Sigmoid colon (tissue), 6 donors: ENCODE measurements at regions not wholly inside any gene's neighbourhood (a gene's known extent, or its start where the extent isn't known, plus 50 kb on each side); places are given as distances from the start of the nearest gene placed in this dataset.

Experiments used
- DNase-seq: peaks from one replicate; pipeline ENCODE4 v3.0.0-alpha.2; 2019
- H3K27ac ChIP-seq, 4 donors: fragments of 200-600 bp; sonication (generic); one replicate each; pipeline ENCODE4 v1.5.1; 2016 to 2019; ENCODE audit warnings: mild to moderate bottlenecking in 1 of 4
- H3K27me3 ChIP-seq, 3 donors: fragments of 200-600 bp; sonication (generic); one replicate each; pipeline ENCODE4 v1.5.1; 2019; ENCODE audit warnings: mild to moderate bottlenecking in 1 of 3
- H3K36me3 ChIP-seq, 4 donors: fragments of 200-600 bp; sonication (generic); one replicate each; pipeline ENCODE4 v1.5.1; 2016 to 2019
- H3K4me1 ChIP-seq, 4 donors: fragments of 200-600 bp; sonication (generic); one replicate each; pipeline ENCODE4 v1.5.1; 2017 to 2019
- H3K4me3 ChIP-seq, 4 donors: fragments of 200-600 bp; sonication (generic); one replicate each; pipeline ENCODE4 v1.5.1; 2017 to 2019; ENCODE audit warnings: mild to moderate bottlenecking in 2 of 4, moderate library complexity in 1 of 4
- H3K9me3 ChIP-seq, 4 donors: fragments of 200-600 bp in 3 of 4; sonication (generic) in 3 of 4; one replicate each; pipeline versions ENCODE4 v1.5.1 to v1.6.1; 2013 to 2019
- EP300 ChIP-seq, 4 donors: sonication (generic); formaldehyde crosslinking; IDR thresholded peaks; one replicate each; pipeline ENCODE4 v1.6.1; 2017; ENCODE audit warnings: antibody characterized with exemption in 4 of 4
- POLR2A ChIP-seq, 2 donors: fragments of 450-650 bp; IDR thresholded peaks; one replicate each; pipeline ENCODE4 v1.6.1; 2016; ENCODE audit warnings: antibody characterized with exemption in 2 of 2, mild to moderate bottlenecking in 2 of 2, moderate library complexity in 2 of 2
- POLR2AphosphoS5 ChIP-seq, 4 donors: sonication (generic); formaldehyde crosslinking; IDR thresholded peaks; one replicate each; pipeline ENCODE4 v1.6.1; 2017; ENCODE audit warnings: antibody characterized with exemption in 4 of 4
- WGBS, 2 donors: extraction: QIAGEN DNeasy Blood & Tissue Kit; methylation state at CpG; one replicate each; pipeline ENCODE4 v1.1.7; 2013; 5-methylcytosine and 5-hydroxymethylcytosine counted together
- intact Hi-C: fragments of 100-400 bp; cut with DNase I; formaldehyde crosslinking; loops from one replicate; pipeline ENCODE4 v1.15.1; 2023
- TF ChIP-seq, protein P1 (sequence below), 4 experiments: fragments of 450-650 bp in 3 of 4; fragments of 200-600 bp in 1 of 4; IDR thresholded peaks; one replicate each; pipeline ENCODE4 v1.5.1; 2016 to 2019; ENCODE audit warnings: antibody characterized with exemption in 4 of 4, mild to moderate bottlenecking in 3 of 4, moderate library complexity in 2 of 4
- donor health status: healthy with polysubstance abuse.
- donor health status: healthy.

DNA sequence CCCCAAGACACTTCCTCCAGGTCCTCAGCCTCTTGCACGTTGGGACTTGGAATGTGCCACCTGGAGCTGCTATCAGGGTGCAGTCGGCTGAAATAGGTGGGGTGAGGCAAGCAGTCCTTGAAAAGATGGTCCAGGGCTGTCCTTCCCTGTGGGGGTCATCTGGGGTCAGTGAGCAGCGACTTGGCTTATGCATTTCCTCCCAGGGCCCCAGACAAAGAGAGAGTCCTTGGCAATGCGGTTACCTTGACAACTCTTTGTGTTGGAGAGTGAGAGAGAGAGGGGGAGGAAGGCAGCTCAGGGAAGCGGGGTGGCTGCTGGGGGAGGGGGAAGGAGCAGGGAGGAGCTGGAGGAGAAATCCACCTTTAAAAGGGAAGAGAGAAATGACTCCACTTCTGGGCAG, 93.8 kb downstream of the MIAT start:
- TF ChIP-seq, protein P1, sequence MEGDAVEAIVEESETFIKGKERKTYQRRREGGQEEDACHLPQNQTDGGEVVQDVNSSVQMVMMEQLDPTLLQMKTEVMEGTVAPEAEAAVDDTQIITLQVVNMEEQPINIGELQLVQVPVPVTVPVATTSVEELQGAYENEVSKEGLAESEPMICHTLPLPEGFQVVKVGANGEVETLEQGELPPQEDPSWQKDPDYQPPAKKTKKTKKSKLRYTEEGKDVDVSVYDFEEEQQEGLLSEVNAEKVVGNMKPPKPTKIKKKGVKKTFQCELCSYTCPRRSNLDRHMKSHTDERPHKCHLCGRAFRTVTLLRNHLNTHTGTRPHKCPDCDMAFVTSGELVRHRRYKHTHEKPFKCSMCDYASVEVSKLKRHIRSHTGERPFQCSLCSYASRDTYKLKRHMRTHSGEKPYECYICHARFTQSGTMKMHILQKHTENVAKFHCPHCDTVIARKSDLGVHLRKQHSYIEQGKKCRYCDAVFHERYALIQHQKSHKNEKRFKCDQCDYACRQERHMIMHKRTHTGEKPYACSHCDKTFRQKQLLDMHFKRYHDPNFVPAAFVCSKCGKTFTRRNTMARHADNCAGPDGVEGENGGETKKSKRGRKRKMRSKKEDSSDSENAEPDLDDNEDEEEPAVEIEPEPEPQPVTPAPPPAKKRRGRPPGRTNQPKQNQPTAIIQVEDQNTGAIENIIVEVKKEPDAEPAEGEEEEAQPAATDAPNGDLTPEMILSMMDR (IDR thresholded peaks at IDR 0.05): no peak
- TF ChIP-seq POLR2A (IDR thresholded peaks at IDR 0.05): no peak
- no peak for TF ChIP-seq EP300 (IDR thresholded peaks at IDR 0.05)
- no peak for TF ChIP-seq POLR2AphosphoS5 (IDR thresholded peaks at IDR 0.05)
- intact Hi-C loops: no loop called here
- Histone ChIP-seq H3K27me3 (no peaks in the 10 kb centered on the region), H3K4me1 (no peaks in the 10 kb centered on the region), H3K4me3 (no peak overlapping the region), H3K36me3 (no peaks in the 10 kb centered on the region), H3K27ac (no peak overlapping the region), H3K9me3 (no peaks in the 10 kb centered on the region)
- WGBS, 2 donors: 48 to 67% methylated on average over 5 of the region's 5 CpGs
- no peak for DNase-seq

- 89 to 92% methylated on average over 10 of the region's 10 CpGs for WGBS, 2 donors
- Histone ChIP-seq H3K27ac (no peak overlapping the region), H3K9me3 (no peaks in the 10 kb centered on the region), H3K36me3 (no peaks in the 10 kb centered on the region), H3K4me3 (no peak overlapping the region), H3K27me3 (no peaks in the 10 kb centered on the region), H3K4me1 (peaks cover 0 to 9% (median 0%) of the 10 kb centered on the region in 4 donors)
- no peak for DNase-seq
- intact Hi-C loops: no loop called here
- TF ChIP-seq EP300 (IDR thresholded peaks at IDR 0.05): no peak
- no peak for TF ChIP-seq POLR2A (IDR thresholded peaks at IDR 0.05)
- no peak for TF ChIP-seq POLR2AphosphoS5 (IDR thresholded peaks at IDR 0.05)
- TF ChIP-seq, protein P1 (IDR thresholded peaks at IDR 0.05): no peak
These were observed 95.9 kb downstream of the MIAT start for GRCh38 chr22:26753125-26753862.

- H3K4me1 ChIP-seq: peaks cover 0 to 9% (median 0%) of the 10 kb centered on the region in 4 donors
- intact Hi-C loops: loop anchor here (2.0 to 5.0 kb wide), 2 partner anchors 1048 to 1251 kb away; no protein-coding TSS in a partner anchor
- no peaks in the 10 kb centered on the region for H3K9me3 ChIP-seq
- TF ChIP-seq, protein P1 (IDR thresholded peaks at IDR 0.05): peak; percentile 58 to 93 (median 70)
- no peak for TF ChIP-seq POLR2A (IDR thresholded peaks at IDR 0.05)
- TF ChIP-seq EP300 (IDR thresholded peaks at IDR 0.05): no peak
- no peaks in the 10 kb centered on the region for H3K27me3 ChIP-seq
- 15 to 18% methylated on average over 47 of the region's 47 CpGs for WGBS, 2 donors
- no peaks in the 10 kb centered on the region for H3K36me3 ChIP-seq
- H3K27ac ChIP-seq: no peak overlapping the region
- peak; percentile 77 for DNase-seq
- peak overlapping the region in 3 of 4 donors; percentile 18 to 34 (median 30) for H3K4me3 ChIP-seq
These were observed 99.4 kb downstream of the MIAT start for GRCh38 chr22:26756675-26757293.

DNA sequence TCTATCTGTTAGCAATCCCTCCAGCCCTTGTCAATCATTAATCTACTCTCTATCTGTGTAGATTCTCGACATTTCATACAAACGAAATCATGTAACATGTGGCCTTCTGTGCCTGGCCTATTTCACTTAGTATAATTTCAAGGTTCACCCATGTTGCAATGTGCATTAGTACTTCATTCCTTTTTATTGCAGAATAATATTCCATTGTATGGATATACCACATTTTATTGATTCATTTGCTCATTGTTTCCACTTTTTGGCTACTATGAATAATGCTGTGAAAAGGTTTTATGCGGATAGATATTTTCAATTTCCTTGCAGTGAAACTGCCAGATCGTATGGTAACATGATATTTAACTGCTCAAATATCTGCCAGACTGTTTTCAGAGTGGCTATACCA, 100.1 kb downstream of the MIAT start:
- WGBS, 2 donors: 95 to 96% methylated on average over 4 of the region's 4 CpGs
- Histone ChIP-seq H3K27me3 (no peaks in the 10 kb centered on the region), H3K4me1 (peaks cover 0 to 9% (median 0%) of the 10 kb centered on the region in 4 donors), H3K4me3 (no peak overlapping the region), H3K9me3 (no peaks in the 10 kb centered on the region), H3K27ac (no peak overlapping the region), H3K36me3 (no peaks in the 10 kb centered on the region)
- no peak for TF ChIP-seq POLR2A (IDR thresholded peaks at IDR 0.05)
- no peak for TF ChIP-seq POLR2AphosphoS5 (IDR thresholded peaks at IDR 0.05)
- TF ChIP-seq, protein P1 (IDR thresholded peaks at IDR 0.05): no peak
- TF ChIP-seq EP300 (IDR thresholded peaks at IDR 0.05): no peak
- intact Hi-C loops: loop anchor here (2.0 to 5.0 kb wide), 2 partner anchors 1047 to 1250 kb away; no protein-coding TSS in a partner anchor
- DNase-seq: no peak
